ENCODE measurements at regions not wholly inside any gene's neighbourhood (a gene's known extent, or its start where the extent isn't known, plus 50 kb on each side); places are given as distances from the start of the nearest gene placed in this dataset.

GRCh38 chr16:86292942-86293341, 217.4 kb upstream of the FOXF1 start:
- peaks cover 6% of the 10 kb centered on the region for H3K4me1 ChIP-seq (ENCODE audit: control insufficient read depth, insufficient read depth, low read length)
- H3K27ac ChIP-seq (ENCODE audit: low read length) = no peak overlapping the region
- no peaks in the 10 kb centered on the region for H3K36me3 ChIP-seq (ENCODE audit: control insufficient read depth, insufficient read depth, low read length)
- H3K9me3 ChIP-seq (ENCODE audit: control insufficient read depth, insufficient read depth, low read length) = no peaks in the 10 kb centered on the region
- H3K4me3 ChIP-seq (ENCODE audit: low read length) = no peak overlapping the region
- DNase-seq (ENCODE audit: low read depth, low spot score) = no peak
- peaks cover 31% of the 10 kb centered on the region for H3K27me3 ChIP-seq (ENCODE audit: control insufficient read depth, insufficient read depth, low read length)
- WGBS (ENCODE audit: insufficient coverage, insufficient read length) = no CpG with 5 or more reads among the region's 8 CpGs

- Histone ChIP-seq H3K9me3 (ENCODE audit: control insufficient read depth, insufficient read depth, low read length) (no peaks in the 10 kb centered on the region), H3K4me3 (ENCODE audit: low read length) (no peak overlapping the region), H3K27ac (ENCODE audit: low read length) (no peak overlapping the region), H3K4me1 (ENCODE audit: control insufficient read depth, insufficient read depth, low read length) (peaks cover 4% of the 10 kb centered on the region), H3K36me3 (ENCODE audit: control insufficient read depth, insufficient read depth, low read length) (no peaks in the 10 kb centered on the region), H3K27me3 (ENCODE audit: control insufficient read depth, insufficient read depth, low read length) (peaks cover 21% of the 10 kb centered on the region)
- no peak for DNase-seq (ENCODE audit: low read depth, low spot score)
- WGBS (ENCODE audit: insufficient coverage, insufficient read length) = no CpG with 5 or more reads among the region's 16 CpGs
Observed at GRCh38 chr16:86293906-86294305, 216.4 kb upstream of the FOXF1 start.

- Histone ChIP-seq H3K27ac (ENCODE audit: low read length) (no peak overlapping the region), H3K4me3 (ENCODE audit: low read length) (no peak overlapping the region), H3K4me1 (ENCODE audit: control insufficient read depth, insufficient read depth, low read length) (no peaks in the 10 kb centered on the region; the same call in 1 of the 2 replicates), H3K9me3 (ENCODE audit: control insufficient read depth, insufficient read depth, low read length) (no peaks in the 10 kb centered on the region), H3K36me3 (ENCODE audit: control insufficient read depth, insufficient read depth, low read length) (no peaks in the 10 kb centered on the region), H3K27me3 (ENCODE audit: control insufficient read depth, insufficient read depth, low read length) (peaks cover 13% of the 10 kb centered on the region)
- no peak for DNase-seq (ENCODE audit: low read depth, low spot score)
- no CpG with 5 or more reads among the region's 16 CpGs for WGBS (ENCODE audit: insufficient coverage, insufficient read length)
Observed at GRCh38 chr16:86294535-86295196, 215.7 kb upstream of the FOXF1 start.

- H3K36me3 ChIP-seq (ENCODE audit: control insufficient read depth, insufficient read depth, low read length) = no peaks in the 10 kb centered on the region
- no peaks in the 10 kb centered on the region for H3K9me3 ChIP-seq (ENCODE audit: control insufficient read depth, insufficient read depth, low read length)
- peaks cover 3% of the 10 kb centered on the region for H3K4me1 ChIP-seq (ENCODE audit: control insufficient read depth, insufficient read depth, low read length)
- H3K27me3 ChIP-seq (ENCODE audit: control insufficient read depth, insufficient read depth, low read length) = peaks cover 3% of the 10 kb centered on the region; the same call in 1 of the 2 replicates
- no peak overlapping the region for H3K4me3 ChIP-seq (ENCODE audit: low read length)
- DNase-seq (ENCODE audit: low read depth, low spot score) = no peak
- no peak overlapping the region for H3K27ac ChIP-seq (ENCODE audit: low read length)
- WGBS (ENCODE audit: insufficient coverage, insufficient read length) = no CpG with 5 or more reads among the region's 10 CpGs
Observed at GRCh38 chr16:86296256-86296655, 214.1 kb upstream of the FOXF1 start.

- Histone ChIP-seq H3K4me1 (ENCODE audit: control insufficient read depth, insufficient read depth, low read length) (peaks cover 3% of the 10 kb centered on the region), H3K9me3 (ENCODE audit: control insufficient read depth, insufficient read depth, low read length) (no peaks in the 10 kb centered on the region), H3K27me3 (ENCODE audit: control insufficient read depth, insufficient read depth, low read length) (no peaks in the 10 kb centered on the region), H3K36me3 (ENCODE audit: control insufficient read depth, insufficient read depth, low read length) (no peaks in the 10 kb centered on the region), H3K4me3 (ENCODE audit: low read length) (no peak overlapping the region), H3K27ac (ENCODE audit: low read length) (no peak overlapping the region)
- no CpG with 5 or more reads among the region's 13 CpGs for WGBS (ENCODE audit: insufficient coverage, insufficient read length)
- DNase-seq (ENCODE audit: low read depth, low spot score) = no peak
Observed at GRCh38 chr16:86297391-86297790, 212.9 kb upstream of the FOXF1 start.

- WGBS (ENCODE audit: insufficient coverage, insufficient read length) = no CpG with 5 or more reads among the region's 31 CpGs
- DNase-seq (ENCODE audit: low read depth, low spot score) = no peak
- Histone ChIP-seq H3K27ac (ENCODE audit: low read length) (no peak overlapping the region), H3K27me3 (ENCODE audit: control insufficient read depth, insufficient read depth, low read length) (no peaks in the 10 kb centered on the region), H3K4me3 (ENCODE audit: low read length) (no peak overlapping the region), H3K4me1 (ENCODE audit: control insufficient read depth, insufficient read depth, low read length) (peaks cover 3% of the 10 kb centered on the region), H3K36me3 (ENCODE audit: control insufficient read depth, insufficient read depth, low read length) (no peaks in the 10 kb centered on the region), H3K9me3 (ENCODE audit: control insufficient read depth, insufficient read depth, low read length) (no peaks in the 10 kb centered on the region)
Observed at GRCh38 chr16:86297866-86298757, 212.2 kb upstream of the FOXF1 start.

DNA sequence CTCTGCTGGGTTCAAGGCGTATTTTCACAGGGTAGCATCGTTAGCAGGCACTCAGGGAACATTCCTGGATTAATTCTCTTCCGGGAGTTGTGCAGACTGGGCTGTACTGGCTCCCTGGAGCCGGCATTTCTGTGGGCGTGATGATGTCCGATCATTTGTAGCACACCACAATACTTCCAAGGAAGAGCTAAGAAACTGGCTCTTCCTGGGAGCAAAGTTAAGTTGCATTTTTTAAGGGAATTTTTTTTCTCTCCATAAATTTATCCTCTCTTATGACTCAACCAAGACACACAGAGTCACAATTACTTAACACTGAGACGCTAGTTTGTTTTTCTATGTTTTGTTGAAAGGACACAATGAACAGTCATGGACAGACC, 211.6 kb upstream of the FOXF1 start:
- H3K4me1 ChIP-seq (ENCODE audit: control insufficient read depth, insufficient read depth, low read length) = peaks cover 3% of the 10 kb centered on the region
- no CpG with 5 or more reads among the region's 7 CpGs for WGBS (ENCODE audit: insufficient coverage, insufficient read length)
- H3K4me3 ChIP-seq (ENCODE audit: low read length) = no peak overlapping the region
- H3K9me3 ChIP-seq (ENCODE audit: control insufficient read depth, insufficient read depth, low read length) = no peaks in the 10 kb centered on the region
- H3K27ac ChIP-seq (ENCODE audit: low read length) = no peak overlapping the region
- H3K27me3 ChIP-seq (ENCODE audit: control insufficient read depth, insufficient read depth, low read length) = no peaks in the 10 kb centered on the region
- no peak for DNase-seq (ENCODE audit: low read depth, low spot score)
- H3K36me3 ChIP-seq (ENCODE audit: control insufficient read depth, insufficient read depth, low read length) = no peaks in the 10 kb centered on the region

GRCh38 chr16:86299882-86300610, 210.3 kb upstream of the FOXF1 start:
- no peaks in the 10 kb centered on the region for H3K36me3 ChIP-seq (ENCODE audit: control insufficient read depth, insufficient read depth, low read length)
- no peak overlapping the region for H3K4me3 ChIP-seq (ENCODE audit: low read length)
- H3K27me3 ChIP-seq (ENCODE audit: control insufficient read depth, insufficient read depth, low read length) = no peaks in the 10 kb centered on the region
- H3K27ac ChIP-seq (ENCODE audit: low read length) = no peak overlapping the region
- DNase-seq (ENCODE audit: low read depth, low spot score) = no peak
- H3K9me3 ChIP-seq (ENCODE audit: control insufficient read depth, insufficient read depth, low read length) = no peaks in the 10 kb centered on the region
- peaks cover 3% of the 10 kb centered on the region for H3K4me1 ChIP-seq (ENCODE audit: control insufficient read depth, insufficient read depth, low read length)
- WGBS (ENCODE audit: insufficient coverage, insufficient read length) = no CpG with 5 or more reads among the region's 18 CpGs

- no peaks in the 10 kb centered on the region for H3K9me3 ChIP-seq (ENCODE audit: control insufficient read depth, insufficient read depth, low read length)
- peaks cover 3% of the 10 kb centered on the region for H3K4me1 ChIP-seq (ENCODE audit: control insufficient read depth, insufficient read depth, low read length)
- DNase-seq (ENCODE audit: low read depth, low spot score) = no peak
- no peak overlapping the region for H3K27ac ChIP-seq (ENCODE audit: low read length)
- H3K4me3 ChIP-seq (ENCODE audit: low read length) = no peak overlapping the region
- H3K36me3 ChIP-seq (ENCODE audit: control insufficient read depth, insufficient read depth, low read length) = no peaks in the 10 kb centered on the region
- no peaks in the 10 kb centered on the region for H3K27me3 ChIP-seq (ENCODE audit: control insufficient read depth, insufficient read depth, low read length)
- no CpG with 5 or more reads among the region's 20 CpGs for WGBS (ENCODE audit: insufficient coverage, insufficient read length)
Observed at GRCh38 chr16:86300746-86301481, 209.4 kb upstream of the FOXF1 start.
